ENCODE measurements at regions not wholly inside any gene's neighbourhood (a gene's known extent, or its start where the extent isn't known, plus 50 kb on each side); places are given as distances from the start of the nearest gene placed in this dataset.

DNA sequence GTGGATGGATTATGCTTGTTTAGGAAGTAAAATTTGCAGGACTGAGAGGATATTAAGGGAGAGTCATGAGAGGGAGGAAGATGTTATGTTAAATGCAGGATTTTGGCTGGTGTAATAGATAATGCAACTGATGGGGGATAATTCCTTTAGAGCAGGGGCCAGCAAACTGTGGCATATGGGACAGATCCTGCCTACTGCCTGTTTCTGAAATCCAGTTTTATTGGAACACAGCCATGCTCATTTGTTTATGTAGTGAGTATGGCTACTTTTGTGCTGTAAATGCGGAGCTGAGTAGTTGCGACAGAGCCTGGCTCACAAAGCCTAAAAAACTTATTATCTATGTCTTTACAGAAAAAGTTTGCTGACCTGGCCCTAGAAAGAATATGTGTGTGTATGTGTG is 66.6 kb upstream of the MPPED2 start:
- no peak for TF ChIP-seq ZNF132 (tag by site-specific recombination; IDR thresholded peaks at IDR 0.05; ENCODE audit: borderline replicate concordance)
- no peak for TF ChIP-seq GLI4 (tag by site-specific recombination; IDR thresholded peaks at IDR 0.05)
- no peak for TF ChIP-seq ZNF585B (tag by site-specific recombination; IDR thresholded peaks at IDR 0.05)
- TF ChIP-seq, protein P1, sequence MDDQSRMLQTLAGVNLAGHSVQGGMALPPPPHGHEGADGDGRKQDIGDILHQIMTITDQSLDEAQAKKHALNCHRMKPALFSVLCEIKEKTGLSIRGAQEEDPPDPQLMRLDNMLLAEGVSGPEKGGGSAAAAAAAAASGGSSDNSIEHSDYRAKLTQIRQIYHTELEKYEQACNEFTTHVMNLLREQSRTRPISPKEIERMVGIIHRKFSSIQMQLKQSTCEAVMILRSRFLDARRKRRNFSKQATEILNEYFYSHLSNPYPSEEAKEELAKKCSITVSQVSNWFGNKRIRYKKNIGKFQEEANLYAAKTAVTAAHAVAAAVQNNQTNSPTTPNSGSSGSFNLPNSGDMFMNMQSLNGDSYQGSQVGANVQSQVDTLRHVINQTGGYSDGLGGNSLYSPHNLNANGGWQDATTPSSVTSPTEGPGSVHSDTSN (CRISPR knock-in tag; IDR thresholded peaks at IDR 0.05) = no peak
- no peak for TF ChIP-seq ZNF133 (tag by site-specific recombination; IDR thresholded peaks at IDR 0.05)
- TF ChIP-seq, protein P2, sequence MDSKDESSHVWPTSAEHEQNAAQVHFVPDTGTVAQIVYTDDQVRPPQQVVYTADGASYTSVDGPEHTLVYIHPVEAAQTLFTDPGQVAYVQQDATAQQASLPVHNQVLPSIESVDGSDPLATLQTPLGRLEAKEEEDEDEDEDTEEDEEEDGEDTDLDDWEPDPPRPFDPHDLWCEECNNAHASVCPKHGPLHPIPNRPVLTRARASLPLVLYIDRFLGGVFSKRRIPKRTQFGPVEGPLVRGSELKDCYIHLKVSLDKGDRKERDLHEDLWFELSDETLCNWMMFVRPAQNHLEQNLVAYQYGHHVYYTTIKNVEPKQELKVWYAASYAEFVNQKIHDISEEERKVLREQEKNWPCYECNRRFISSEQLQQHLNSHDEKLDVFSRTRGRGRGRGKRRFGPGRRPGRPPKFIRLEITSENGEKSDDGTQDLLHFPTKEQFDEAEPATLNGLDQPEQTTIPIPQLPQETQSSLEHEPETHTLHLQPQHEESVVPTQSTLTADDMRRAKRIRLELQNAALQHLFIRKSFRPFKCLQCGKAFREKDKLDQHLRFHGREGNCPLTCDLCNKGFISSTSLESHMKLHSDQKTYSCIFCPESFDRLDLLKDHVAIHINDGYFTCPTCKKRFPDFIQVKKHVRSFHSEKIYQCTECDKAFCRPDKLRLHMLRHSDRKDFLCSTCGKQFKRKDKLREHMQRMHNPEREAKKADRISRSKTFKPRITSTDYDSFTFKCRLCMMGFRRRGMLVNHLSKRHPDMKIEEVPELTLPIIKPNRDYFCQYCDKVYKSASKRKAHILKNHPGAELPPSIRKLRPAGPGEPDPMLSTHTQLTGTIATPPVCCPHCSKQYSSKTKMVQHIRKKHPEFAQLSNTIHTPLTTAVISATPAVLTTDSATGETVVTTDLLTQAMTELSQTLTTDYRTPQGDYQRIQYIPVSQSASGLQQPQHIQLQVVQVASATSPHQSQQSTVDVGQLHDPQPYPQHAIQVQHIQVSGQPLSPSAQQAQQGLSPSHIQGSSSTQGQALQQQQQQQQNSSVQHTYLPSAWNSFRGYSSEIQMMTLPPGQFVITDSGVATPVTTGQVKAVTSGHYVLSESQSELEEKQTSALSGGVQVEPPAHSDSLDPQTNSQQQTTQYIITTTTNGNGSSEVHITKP (tag by site-specific recombination; IDR thresholded peaks at IDR 0.05) = no peak
- TF ChIP-seq SCRT2 (tag by site-specific recombination; IDR thresholded peaks at IDR 0.05) = no peak
- TF ChIP-seq, protein P3, sequence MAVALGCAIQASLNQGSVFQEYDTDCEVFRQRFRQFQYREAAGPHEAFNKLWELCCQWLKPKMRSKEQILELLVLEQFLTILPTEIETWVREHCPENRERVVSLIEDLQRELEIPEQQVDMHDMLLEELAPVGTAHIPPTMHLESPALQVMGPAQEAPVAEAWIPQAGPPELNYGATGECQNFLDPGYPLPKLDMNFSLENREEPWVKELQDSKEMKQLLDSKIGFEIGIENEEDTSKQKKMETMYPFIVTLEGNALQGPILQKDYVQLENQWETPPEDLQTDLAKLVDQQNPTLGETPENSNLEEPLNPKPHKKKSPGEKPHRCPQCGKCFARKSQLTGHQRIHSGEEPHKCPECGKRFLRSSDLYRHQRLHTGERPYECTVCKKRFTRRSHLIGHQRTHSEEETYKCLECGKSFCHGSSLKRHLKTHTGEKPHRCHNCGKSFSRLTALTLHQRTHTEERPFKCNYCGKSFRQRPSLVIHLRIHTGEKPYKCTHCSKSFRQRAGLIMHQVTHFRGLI (tag by site-specific recombination; IDR thresholded peaks at IDR 0.05) = no peak
- TF ChIP-seq TRIM28 (IDR thresholded peaks at IDR 0.05; ENCODE audit: borderline replicate concordance, low read length) = no peak
- TF ChIP-seq, protein P4, sequence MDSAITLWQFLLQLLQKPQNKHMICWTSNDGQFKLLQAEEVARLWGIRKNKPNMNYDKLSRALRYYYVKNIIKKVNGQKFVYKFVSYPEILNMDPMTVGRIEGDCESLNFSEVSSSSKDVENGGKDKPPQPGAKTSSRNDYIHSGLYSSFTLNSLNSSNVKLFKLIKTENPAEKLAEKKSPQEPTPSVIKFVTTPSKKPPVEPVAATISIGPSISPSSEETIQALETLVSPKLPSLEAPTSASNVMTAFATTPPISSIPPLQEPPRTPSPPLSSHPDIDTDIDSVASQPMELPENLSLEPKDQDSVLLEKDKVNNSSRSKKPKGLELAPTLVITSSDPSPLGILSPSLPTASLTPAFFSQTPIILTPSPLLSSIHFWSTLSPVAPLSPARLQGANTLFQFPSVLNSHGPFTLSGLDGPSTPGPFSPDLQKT (IDR thresholded peaks at IDR 0.05; ENCODE audit: borderline replicate concordance, low read depth, low read length) = no peak
- TF ChIP-seq ZNF747 (tag by site-specific recombination; IDR thresholded peaks at IDR 0.05) = no peak
- no peak for TF ChIP-seq ZBTB7A (tag by site-specific recombination; IDR thresholded peaks at IDR 0.05; ENCODE audit: low read depth)
- TF ChIP-seq, protein P5, sequence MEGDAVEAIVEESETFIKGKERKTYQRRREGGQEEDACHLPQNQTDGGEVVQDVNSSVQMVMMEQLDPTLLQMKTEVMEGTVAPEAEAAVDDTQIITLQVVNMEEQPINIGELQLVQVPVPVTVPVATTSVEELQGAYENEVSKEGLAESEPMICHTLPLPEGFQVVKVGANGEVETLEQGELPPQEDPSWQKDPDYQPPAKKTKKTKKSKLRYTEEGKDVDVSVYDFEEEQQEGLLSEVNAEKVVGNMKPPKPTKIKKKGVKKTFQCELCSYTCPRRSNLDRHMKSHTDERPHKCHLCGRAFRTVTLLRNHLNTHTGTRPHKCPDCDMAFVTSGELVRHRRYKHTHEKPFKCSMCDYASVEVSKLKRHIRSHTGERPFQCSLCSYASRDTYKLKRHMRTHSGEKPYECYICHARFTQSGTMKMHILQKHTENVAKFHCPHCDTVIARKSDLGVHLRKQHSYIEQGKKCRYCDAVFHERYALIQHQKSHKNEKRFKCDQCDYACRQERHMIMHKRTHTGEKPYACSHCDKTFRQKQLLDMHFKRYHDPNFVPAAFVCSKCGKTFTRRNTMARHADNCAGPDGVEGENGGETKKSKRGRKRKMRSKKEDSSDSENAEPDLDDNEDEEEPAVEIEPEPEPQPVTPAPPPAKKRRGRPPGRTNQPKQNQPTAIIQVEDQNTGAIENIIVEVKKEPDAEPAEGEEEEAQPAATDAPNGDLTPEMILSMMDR (tag by site-specific recombination; IDR thresholded peaks at IDR 0.05) = no peak

All from HEK293 (cell line).